Colonic mucosa (tissue), 4 donors: ENCODE measurements at regions not wholly inside any gene's neighbourhood (a gene's known extent, or its start where the extent isn't known, plus 50 kb on each side); places are given as distances from the start of the nearest gene placed in this dataset.

Experiments used
- DNase-seq: peaks from one replicate; pipeline ENCODE4 v3.0.0-alpha.2; 2020
- H3K27ac ChIP-seq: fragments of 200-600 bp; one replicate; pipeline ENCODE4 v1.8.0; 2021
- H3K27me3 ChIP-seq: fragments of 200-600 bp; one replicate; pipeline ENCODE4 v1.8.0; 2021
- H3K36me3 ChIP-seq: fragments of 200-600 bp; one replicate; pipeline ENCODE4 v1.8.0; 2021
- H3K4me1 ChIP-seq: fragments of 200-600 bp; one replicate; pipeline ENCODE4 v1.8.0; 2021; ENCODE audit warnings: mild to moderate bottlenecking
- H3K4me3 ChIP-seq: fragments of 200-600 bp; one replicate; pipeline ENCODE4 v1.8.0; 2021
- H3K9ac ChIP-seq, 2 donors: one replicate each; pipeline ENCODE4 v1.7.0; 2013; ENCODE audit warnings: control low read depth in 2 of 2, low read depth in 2 of 2, low read length in 2 of 2
- H3K9me3 ChIP-seq: fragments of 200-600 bp; one replicate; pipeline ENCODE4 v1.8.0; 2021
- CTCF ChIP-seq: fragments of 200-600 bp; IDR thresholded peaks from one replicate; pipeline ENCODE4 v1.8.0; 2022; ENCODE audit warnings: antibody characterized with exemption, mild to moderate bottlenecking
- intact Hi-C: fragments of 100-400 bp; cut with DNase I; formaldehyde crosslinking; loops from one replicate; pipeline ENCODE4 v1.14.1; 2022
- donor health status: healthy.
- donor health status: DM: no; HTN: no; CAD: no.
- donor health status: DM: no; HTN: no; CAD: no.

- DNase-seq, result no peak
- no peak for TF ChIP-seq CTCF
- Histone ChIP-seq H3K4me1 (no peaks in the 10 kb centered on the region), H3K27me3 (no peaks in the 10 kb centered on the region), H3K9me3 (no peaks in the 10 kb centered on the region), H3K27ac (no peak overlapping the region), H3K36me3 (no peaks in the 10 kb centered on the region), H3K4me3 (no peak overlapping the region), H3K9ac (no peak overlapping the region)
- intact Hi-C loops, result no loop called here
Observed at GRCh38 chr4:16315456-16315855, 89.2 kb upstream of the TAPT1 start.

- H3K9ac ChIP-seq, result no peak overlapping the region
- intact Hi-C loops, result no loop called here
- no peak overlapping the region for H3K27ac ChIP-seq
Observed at GRCh38 chr4:16310606-16311005, 84.3 kb upstream of the TAPT1 start.

GRCh38 chr4:16302648-16303047, 76.4 kb upstream of the TAPT1 start:
- H3K27ac ChIP-seq, result no peak overlapping the region
- H3K27me3 ChIP-seq, result no peaks in the 10 kb centered on the region
- DNase-seq, result no peak
- no peaks in the 10 kb centered on the region for H3K9me3 ChIP-seq
- no peak for TF ChIP-seq CTCF
- H3K9ac ChIP-seq, result no peak overlapping the region
- intact Hi-C loops, result no loop called here
- H3K36me3 ChIP-seq, result no peaks in the 10 kb centered on the region
- H3K4me3 ChIP-seq, result no peak overlapping the region
- no peaks in the 10 kb centered on the region for H3K4me1 ChIP-seq

More at GRCh38 chr4:16310606-16311005, 84.3 kb upstream of the TAPT1 start:
- Histone ChIP-seq H3K36me3 (no peaks in the 10 kb centered on the region), H3K4me3 (no peak overlapping the region), H3K9me3 (no peaks in the 10 kb centered on the region), H3K27me3 (no peaks in the 10 kb centered on the region), H3K4me1 (no peaks in the 10 kb centered on the region)
- TF ChIP-seq CTCF, result no peak
- no peak for DNase-seq

GRCh38 chr4:16297003-16297402, 70.7 kb upstream of the TAPT1 start:
- Histone ChIP-seq H3K27me3 (no peaks in the 10 kb centered on the region), H3K27ac (no peak overlapping the region), H3K9ac (no peak overlapping the region), H3K36me3 (no peaks in the 10 kb centered on the region), H3K9me3 (no peaks in the 10 kb centered on the region), H3K4me1 (no peaks in the 10 kb centered on the region), H3K4me3 (no peak overlapping the region)
- DNase-seq, result no peak
- intact Hi-C loops, result loop anchor here (10.0 kb wide), 1 partner anchor 1148 kb away; no protein-coding TSS in a partner anchor
- TF ChIP-seq CTCF, result no peak

- intact Hi-C loops, result loop anchor here (5.0 to 10.0 kb wide), 2 partner anchors 1028 to 1150 kb away; no protein-coding TSS in a partner anchor
- TF ChIP-seq CTCF, result no peak
- H3K9me3 ChIP-seq, result no peaks in the 10 kb centered on the region
Observed at GRCh38 chr4:16294455-16294854, 68.2 kb upstream of the TAPT1 start.

More at GRCh38 chr4:16294455-16294854, 68.2 kb upstream of the TAPT1 start:
- H3K4me1 ChIP-seq, result no peaks in the 10 kb centered on the region
- H3K27me3 ChIP-seq, result no peaks in the 10 kb centered on the region
- H3K9ac ChIP-seq, result no peak overlapping the region
- H3K36me3 ChIP-seq, result no peaks in the 10 kb centered on the region
- no peak overlapping the region for H3K27ac ChIP-seq
- no peak overlapping the region for H3K4me3 ChIP-seq
- no peak for DNase-seq
